HG03521 (cell line): ENCODE measurements at regions not wholly inside any gene's neighbourhood (a gene's known extent, or its start where the extent isn't known, plus 50 kb on each side); places are given as distances from the start of the nearest gene placed in this dataset.

Experiments
- ATAC-seq: cut with Tn5 transposase; IDR thresholded peaks from one replicate; pipeline ENCODE4 v1.9.1; 2021; ENCODE audit warnings: mild to moderate bottlenecking, moderate library complexity; ENCODE audit not compliant: unreplicated experiment

DNA sequence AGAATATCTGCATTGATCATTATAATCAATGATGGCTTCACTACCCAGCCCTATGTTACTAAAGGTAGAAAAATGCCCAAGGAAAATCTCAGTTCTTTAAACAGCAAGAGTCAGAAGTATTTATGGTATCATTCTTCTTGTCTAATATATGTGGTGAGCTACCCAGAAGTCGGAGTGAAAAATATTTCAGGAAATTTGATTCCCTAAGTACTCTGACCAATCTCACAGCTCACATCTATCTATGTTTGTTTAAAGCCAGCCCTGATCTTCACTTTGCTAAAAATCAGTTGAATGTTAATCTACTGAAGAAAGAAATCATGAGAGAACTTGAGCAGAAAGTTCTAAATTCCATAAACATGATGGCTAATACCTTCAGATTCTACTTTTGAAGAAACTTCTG, 522.9 kb upstream of the SLIT2 start:
- ATAC-seq, result no peak

- no peak for ATAC-seq
These were observed 524.6 kb upstream of the SLIT2 start for GRCh38 chr4:19727141-19727540.

DNA sequence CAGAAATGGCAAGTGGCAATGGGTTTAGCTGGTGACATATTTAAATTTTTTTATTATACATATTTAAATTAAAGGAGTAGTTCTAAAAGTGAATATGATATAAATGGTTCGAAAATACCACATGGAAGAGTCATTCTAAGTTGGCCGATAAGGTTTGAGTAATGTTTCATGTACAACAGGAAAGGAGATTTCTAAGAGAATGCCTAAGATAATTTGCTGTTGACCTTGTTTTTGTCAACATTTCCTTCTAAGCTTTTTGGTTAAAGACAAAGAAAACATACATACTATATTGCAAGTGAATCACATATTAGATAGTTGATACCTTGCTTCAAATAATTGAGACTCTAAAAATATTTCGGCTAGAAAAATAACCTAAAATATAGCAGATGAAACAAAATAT, 526.6 kb upstream of the SLIT2 start:
- no peak for ATAC-seq

- ATAC-seq, result no peak
These were observed 529.3 kb upstream of the SLIT2 start for GRCh38 chr4:19722404-19722803.

- ATAC-seq, result no peak
These were observed 530.1 kb upstream of the SLIT2 start for GRCh38 chr4:19721587-19721986.

DNA sequence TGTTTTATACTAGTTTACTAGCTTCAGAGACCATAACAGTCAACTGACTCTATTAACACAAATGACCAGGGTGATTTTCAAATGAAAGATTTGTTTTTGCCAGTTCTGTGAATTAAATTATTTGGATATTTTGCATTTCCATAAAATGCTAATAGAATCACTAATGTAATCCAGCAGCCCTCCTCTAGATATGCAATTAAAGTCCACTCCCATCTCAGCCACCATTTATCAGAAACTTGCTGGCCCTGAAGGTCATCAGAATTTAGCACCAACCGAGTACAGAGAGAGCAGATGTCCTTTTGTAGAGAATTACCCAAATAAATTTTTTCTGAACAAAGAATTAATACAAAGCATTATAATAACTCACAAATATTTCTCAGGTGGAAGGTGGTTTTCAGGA, 531.1 kb upstream of the SLIT2 start:
- no peak for ATAC-seq

- ATAC-seq, result no peak
These were observed 531.5 kb upstream of the SLIT2 start for GRCh38 chr4:19720190-19720589.

DNA sequence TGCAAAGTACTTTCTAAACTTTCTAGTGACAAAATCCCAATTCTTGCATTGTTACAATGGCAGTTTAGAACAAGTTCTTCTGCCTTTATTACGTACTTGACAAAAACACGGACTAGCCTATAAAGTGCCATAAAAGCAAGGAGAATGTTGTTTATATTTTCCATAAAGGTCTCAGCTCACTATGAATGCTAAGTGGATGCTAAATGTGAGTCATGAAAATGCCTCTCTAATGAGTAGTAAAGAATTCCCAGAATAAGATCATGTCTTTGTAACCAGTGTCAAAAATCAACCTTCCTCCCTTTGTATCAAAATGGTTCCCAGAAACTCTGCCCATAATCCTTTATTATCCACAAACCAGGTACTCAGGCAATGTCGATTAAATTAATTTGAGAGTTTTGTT, 539.8 kb upstream of the SLIT2 start:
- ATAC-seq, result no peak

DNA sequence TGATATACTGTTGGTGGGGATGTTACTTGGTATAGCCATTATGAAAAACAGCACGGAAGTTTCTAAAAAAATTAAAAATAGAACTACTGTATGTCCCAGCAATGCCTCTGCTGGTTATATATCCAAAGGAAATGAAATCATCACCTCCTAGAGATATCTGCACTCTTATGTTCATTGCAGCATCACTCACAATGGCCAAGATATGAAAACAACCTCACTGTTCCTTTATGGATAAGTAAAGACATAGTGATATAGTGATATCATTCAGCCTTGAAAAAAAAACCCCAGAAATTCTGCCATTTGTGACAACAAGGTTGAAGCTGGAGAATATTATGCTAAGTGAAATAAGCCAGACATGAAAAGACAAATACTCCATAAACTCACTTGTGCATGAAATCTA, 543.8 kb upstream of the SLIT2 start:
- no peak for ATAC-seq

- ATAC-seq, result no peak
These were observed 548.3 kb upstream of the SLIT2 start for GRCh38 chr4:19703391-19703790.

GRCh38 chr4:19700992-19701391, 550.7 kb upstream of the SLIT2 start:
- ATAC-seq, result no peak

- ATAC-seq, result no peak
These were observed 552.7 kb upstream of the SLIT2 start for GRCh38 chr4:19698961-19699360.

DNA sequence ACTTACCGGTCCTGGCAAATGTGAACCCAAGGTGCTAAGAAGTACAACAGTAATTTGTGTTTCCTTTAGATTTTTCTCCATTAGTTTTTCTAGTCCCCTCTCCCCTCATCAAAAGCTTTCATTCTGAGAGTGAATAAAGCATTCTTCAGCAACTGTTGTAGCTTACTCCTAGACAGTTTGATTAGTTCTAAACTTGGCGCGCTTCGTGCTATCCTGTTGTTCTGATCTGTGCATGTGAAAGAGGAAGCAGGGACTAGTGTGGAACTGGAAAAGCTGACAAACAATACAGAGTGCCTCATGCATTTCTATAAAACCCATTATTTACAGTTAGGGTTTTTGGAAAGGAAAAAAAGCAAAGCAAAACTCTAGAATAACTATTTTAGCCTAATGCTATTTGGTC, 556.9 kb upstream of the SLIT2 start:
- ATAC-seq, result no peak

- ATAC-seq, result no peak
These were observed 557.7 kb upstream of the SLIT2 start for GRCh38 chr4:19693936-19694570.

- ATAC-seq, result no peak
These were observed 562.2 kb upstream of the SLIT2 start for GRCh38 chr4:19689511-19689910.

- ATAC-seq, result no peak
These were observed 565.2 kb upstream of the SLIT2 start for GRCh38 chr4:19686456-19686855.

GRCh38 chr4:19684084-19684483, 567.6 kb upstream of the SLIT2 start:
- no peak for ATAC-seq

DNA sequence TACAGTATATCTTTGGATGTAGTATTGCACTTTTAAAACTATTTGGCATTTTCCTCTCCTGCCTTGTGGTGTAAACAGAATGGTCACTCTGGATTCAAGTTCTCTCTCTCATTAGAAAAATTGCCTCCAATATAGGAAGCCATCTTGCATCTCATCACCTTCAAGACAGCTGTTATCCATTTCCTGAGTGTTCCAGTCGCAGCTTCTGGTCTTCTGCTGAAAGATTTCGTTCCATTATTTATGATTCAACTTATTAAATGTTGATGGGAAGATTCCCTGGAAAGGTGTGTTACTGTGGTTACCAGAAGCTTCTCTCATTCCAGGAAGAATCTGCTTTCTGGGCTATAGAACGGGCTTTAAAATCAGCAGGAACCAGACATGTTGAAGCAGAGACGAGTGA, 568.3 kb upstream of the SLIT2 start:
- no peak for ATAC-seq

DNA sequence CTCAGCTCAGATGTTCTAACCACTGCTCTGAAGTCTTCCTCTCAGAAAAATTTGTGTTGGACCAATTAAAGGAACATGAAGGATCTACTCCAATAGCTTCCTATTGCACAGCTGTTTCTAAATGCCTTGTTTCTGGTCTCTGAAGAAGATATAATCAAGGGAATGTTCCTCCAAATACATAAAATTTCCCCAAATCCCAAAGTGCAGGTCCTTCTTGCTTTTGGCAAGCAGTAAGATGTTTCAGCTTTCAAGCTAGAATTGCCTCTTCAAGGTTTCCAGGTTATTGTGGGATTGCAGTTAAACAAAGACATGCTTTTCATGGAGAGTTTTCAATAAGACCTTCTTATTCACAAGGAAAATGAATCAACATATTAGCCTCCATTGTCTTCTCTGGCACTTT, 574.5 kb upstream of the SLIT2 start:
- ATAC-seq, result no peak

- no peak for ATAC-seq
These were observed 576.4 kb upstream of the SLIT2 start for GRCh38 chr4:19675172-19675811.

GRCh38 chr4:19659101-19659500, 592.6 kb upstream of the SLIT2 start:
- ATAC-seq, result no peak

GRCh38 chr4:19657856-19658255, 593.8 kb upstream of the SLIT2 start:
- no peak for ATAC-seq

DNA sequence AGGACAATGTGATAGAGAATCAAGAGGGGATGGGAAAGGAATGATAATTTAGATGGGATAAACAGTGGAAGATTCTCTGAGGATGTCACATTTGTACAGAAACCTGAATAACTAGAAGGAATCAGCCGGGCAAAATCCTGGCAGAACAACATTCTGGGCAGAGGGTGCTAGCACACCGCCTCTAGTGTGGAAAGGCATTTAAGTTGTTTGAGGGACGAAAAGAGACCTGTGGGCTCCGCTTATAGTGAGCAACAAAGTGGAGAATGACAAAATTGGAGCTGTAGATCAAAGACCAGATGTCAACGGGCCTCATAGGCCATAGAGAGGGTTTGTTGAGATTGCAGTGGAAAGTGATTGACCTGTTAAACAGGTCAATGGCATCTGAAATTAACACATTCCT, 596.0 kb upstream of the SLIT2 start:
- ATAC-seq, result no peak
